Fibroblast of the conjunctiva (primary cell): ENCODE measurements at regions not wholly inside any gene's neighbourhood (a gene's known extent, or its start where the extent isn't known, plus 50 kb on each side); places are given as distances from the start of the nearest gene placed in this dataset.

Source experiments
- DNase-seq: peaks from one replicate; pipeline ENCODE4 v3.0.0-alpha.2; 2010; ENCODE audit warnings: low read depth

GRCh38 chr12:30874455-30875321 lies 51.9 kb upstream of the TSPAN11 start:
- no peak for DNase-seq

- no peak for DNase-seq
These were observed 55.9 kb upstream of the TSPAN11 start for GRCh38 chr12:30870491-30871265.

GRCh38 chr12:30867415-30867814 lies 59.1 kb upstream of the TSPAN11 start:
- DNase-seq, result no peak

- no peak for DNase-seq
These were observed 60.3 kb upstream of the TSPAN11 start for GRCh38 chr12:30866256-30866655.

- no peak for DNase-seq
These were observed 62.7 kb upstream of the TSPAN11 start for GRCh38 chr12:30863839-30864238.

- peak; percentile 43 for DNase-seq
These were observed 64.1 kb upstream of the TSPAN11 start for GRCh38 chr12:30862486-30862885.

GRCh38 chr12:30859226-30859625 lies 67.3 kb upstream of the TSPAN11 start:
- no peak for DNase-seq

GRCh38 chr12:30858471-30858870 lies 68.1 kb upstream of the TSPAN11 start:
- no peak for DNase-seq

- no peak for DNase-seq
These were observed 72.9 kb upstream of the TSPAN11 start for GRCh38 chr12:30853561-30854133.

- no peak for DNase-seq
These were observed 75.9 kb upstream of the TSPAN11 start for GRCh38 chr12:30850684-30851083.

GRCh38 chr12:30847259-30847658 lies 79.3 kb upstream of the TSPAN11 start:
- DNase-seq, result peak; percentile 59

GRCh38 chr12:30846776-30847175 lies 79.8 kb upstream of the TSPAN11 start:
- DNase-seq, result no peak

GRCh38 chr12:30845676-30846075 lies 80.9 kb upstream of the TSPAN11 start:
- no peak for DNase-seq

- no peak for DNase-seq
These were observed 83.3 kb upstream of the TSPAN11 start for GRCh38 chr12:30843211-30843610.

- DNase-seq, result no peak
These were observed 85.8 kb upstream of the TSPAN11 start for GRCh38 chr12:30840715-30841114.

- no peak for DNase-seq
These were observed 85.0 kb upstream of the CAPRIN2 start for GRCh38 chr12:30839643-30840220.

- DNase-seq, result no peak
These were observed 82.8 kb upstream of the CAPRIN2 start for GRCh38 chr12:30837595-30837994.

GRCh38 chr12:30836656-30837445 lies 82.1 kb upstream of the CAPRIN2 start:
- DNase-seq, result no peak

- DNase-seq, result no peak
These were observed 80.5 kb upstream of the CAPRIN2 start for GRCh38 chr12:30835216-30835615.

- DNase-seq, result no peak
These were observed 76.0 kb upstream of the CAPRIN2 start for GRCh38 chr12:30830751-30831150.

GRCh38 chr12:30829876-30830275 lies 75.1 kb upstream of the CAPRIN2 start:
- no peak for DNase-seq

- DNase-seq, result no peak
These were observed 73.9 kb upstream of the CAPRIN2 start for GRCh38 chr12:30828686-30829085.
